ENCODE measurements at regions not wholly inside any gene's neighbourhood (a gene's known extent, or its start where the extent isn't known, plus 50 kb on each side); places are given as distances from the start of the nearest gene placed in this dataset.

GRCh38 chr3:176375519-176375918, 821.8 kb downstream of the TBL1XR1 start:
- TF ChIP-seq POLR2AphosphoS5 (IDR thresholded peaks at IDR 0.05; ENCODE audit: borderline replicate concordance, low read depth, low read length) = no peak
- no peak for TF ChIP-seq EZH2 (IDR thresholded peaks at IDR 0.05)
- no peak for TF ChIP-seq FOXP2 (optimal IDR thresholded peaks at IDR 0.05; ENCODE audit: control extremely low read depth, extremely low read length, insufficient read depth)

DNA sequence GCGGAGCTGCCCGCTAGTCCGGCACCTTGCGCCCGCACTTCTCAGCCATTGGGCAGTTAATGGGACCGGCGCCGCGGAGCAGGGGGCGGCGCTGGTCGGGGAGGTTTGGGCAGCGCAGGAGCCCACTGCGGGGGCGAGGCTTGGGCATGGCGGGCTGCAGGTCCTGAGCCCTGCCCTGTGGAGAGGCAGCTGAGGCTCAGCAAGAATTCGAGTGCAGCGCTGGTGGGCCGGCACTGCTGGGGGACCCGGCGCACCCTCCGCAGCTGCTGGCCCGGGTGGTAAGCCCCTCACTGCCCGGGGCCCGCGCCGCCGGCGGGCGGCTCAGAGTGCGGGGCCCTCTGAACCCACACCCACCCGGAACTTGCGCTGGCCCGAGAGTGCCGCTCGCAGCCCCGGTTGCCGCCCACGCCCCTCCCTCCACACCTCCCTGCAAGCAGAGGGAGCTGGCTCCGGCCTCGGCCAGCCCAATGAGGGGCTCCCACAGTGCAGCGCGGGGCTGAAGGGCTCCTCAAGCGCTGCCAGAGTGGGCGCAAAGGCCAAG, 835.0 kb downstream of the TBL1XR1 start:
- Histone ChIP-seq H3K4me3 (no peak overlapping the region), H3K9me3 (ENCODE audit: low read depth, low read length) (no peaks in the 10 kb centered on the region), H3K36me3 (ENCODE audit: insufficient read depth, low read length) (no peaks in the 10 kb centered on the region), H3K9ac (ENCODE audit: insufficient read length) (no peak overlapping the region), H3K27ac (no peak overlapping the region)
- no peak for DNase-seq (ENCODE audit: low read depth, low spot score)
- no peak for TF ChIP-seq EZH2 (IDR thresholded peaks at IDR 0.05)
- no peak for TF ChIP-seq FOXP2 (optimal IDR thresholded peaks at IDR 0.05; ENCODE audit: control extremely low read depth, extremely low read length, insufficient read depth)
- no peak for TF ChIP-seq POLR2AphosphoS5 (IDR thresholded peaks at IDR 0.05; ENCODE audit: borderline replicate concordance, low read depth, low read length)

More at GRCh38 chr3:176375519-176375918, 821.8 kb downstream of the TBL1XR1 start:
- H3K4me3 ChIP-seq = no peak overlapping the region
- no peak for DNase-seq (ENCODE audit: low read depth, low spot score)
- no peaks in the 10 kb centered on the region; the same call in 1 of the 2 replicates for H3K9me3 ChIP-seq (ENCODE audit: low read depth, low read length)
- no peaks in the 10 kb centered on the region for H3K36me3 ChIP-seq (ENCODE audit: insufficient read depth, low read length)
- H3K9ac ChIP-seq (ENCODE audit: insufficient read length) = no peak overlapping the region
- no peak overlapping the region for H3K27ac ChIP-seq

- Histone ChIP-seq H3K9me3 (ENCODE audit: low read depth, low read length) (no peaks in the 10 kb centered on the region), H3K27ac (no peak overlapping the region), H3K36me3 (ENCODE audit: insufficient read depth, low read length) (no peaks in the 10 kb centered on the region), H3K9ac (ENCODE audit: insufficient read length) (no peak overlapping the region), H3K4me3 (no peak overlapping the region)
- TF ChIP-seq EZH2 (IDR thresholded peaks at IDR 0.05) (no peak), FOXP2 (optimal IDR thresholded peaks at IDR 0.05; ENCODE audit: control extremely low read depth, extremely low read length, insufficient read depth) (no peak), POLR2AphosphoS5 (IDR thresholded peaks at IDR 0.05; ENCODE audit: borderline replicate concordance, low read depth, low read length) (no peak)
- DNase-seq (ENCODE audit: low read depth, low spot score) = no peak
These were observed 838.1 kb downstream of the TBL1XR1 start for GRCh38 chr3:176359211-176359610.

DNA sequence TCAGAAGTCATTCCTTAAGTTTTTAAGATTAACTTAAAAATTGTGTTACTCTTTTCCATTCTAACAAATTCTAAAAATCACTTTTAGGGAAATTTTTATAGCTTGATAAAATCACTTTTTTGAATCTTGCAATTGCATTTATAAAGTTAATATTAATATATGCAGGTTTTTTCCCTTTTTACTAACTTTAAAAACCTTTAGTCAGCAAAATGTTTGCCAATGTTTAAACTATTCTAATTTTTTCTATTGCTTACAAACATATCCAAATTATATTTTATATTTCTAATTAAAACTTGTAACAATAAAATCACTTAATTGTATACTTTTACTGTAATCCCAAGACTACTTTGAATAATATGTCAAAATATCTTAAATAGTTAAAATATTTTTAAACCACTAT, 839.4 kb downstream of the TBL1XR1 start:
- no peak for TF ChIP-seq EZH2 (IDR thresholded peaks at IDR 0.05)
- TF ChIP-seq POLR2AphosphoS5 (IDR thresholded peaks at IDR 0.05; ENCODE audit: borderline replicate concordance, low read depth, low read length) = no peak
- TF ChIP-seq FOXP2 (optimal IDR thresholded peaks at IDR 0.05; ENCODE audit: control extremely low read depth, extremely low read length, insufficient read depth) = no peak
- no peak overlapping the region for H3K4me3 ChIP-seq
- no peaks in the 10 kb centered on the region for H3K9me3 ChIP-seq (ENCODE audit: low read depth, low read length)
- no peaks in the 10 kb centered on the region for H3K36me3 ChIP-seq (ENCODE audit: insufficient read depth, low read length)
- no peak for DNase-seq (ENCODE audit: low read depth, low spot score)
- H3K27ac ChIP-seq = no peak overlapping the region
- no peak overlapping the region for H3K9ac ChIP-seq (ENCODE audit: insufficient read length)

- Histone ChIP-seq H3K36me3 (ENCODE audit: insufficient read depth, low read length) (no peaks in the 10 kb centered on the region), H3K4me3 (no peak overlapping the region), H3K27ac (no peak overlapping the region), H3K9me3 (ENCODE audit: low read depth, low read length) (no peaks in the 10 kb centered on the region), H3K9ac (ENCODE audit: insufficient read length) (no peak overlapping the region)
- no peak for DNase-seq (ENCODE audit: low read depth, low spot score)
- TF ChIP-seq FOXP2 (optimal IDR thresholded peaks at IDR 0.05; ENCODE audit: control extremely low read depth, extremely low read length, insufficient read depth) (no peak), POLR2AphosphoS5 (IDR thresholded peaks at IDR 0.05; ENCODE audit: borderline replicate concordance, low read depth, low read length) (no peak), EZH2 (IDR thresholded peaks at IDR 0.05) (no peak)
These were observed 842.4 kb downstream of the TBL1XR1 start for GRCh38 chr3:176354843-176355242.

- no peaks in the 10 kb centered on the region for H3K36me3 ChIP-seq (ENCODE audit: insufficient read depth, low read length)
- peak overlapping the region; percentile 53; the same call in 1 of the 2 replicates for H3K27ac ChIP-seq
- TF ChIP-seq EZH2 (IDR thresholded peaks at IDR 0.05) = no peak
- no peaks in the 10 kb centered on the region for H3K9me3 ChIP-seq (ENCODE audit: low read depth, low read length)
- H3K9ac ChIP-seq (ENCODE audit: insufficient read length) = no peak overlapping the region
- H3K4me3 ChIP-seq = no peak overlapping the region
- DNase-seq (ENCODE audit: low read depth, low spot score) = no peak
These were observed 844.5 kb downstream of the TBL1XR1 start for GRCh38 chr3:176352716-176353334.

GRCh38 chr3:176351408-176351807, 845.9 kb downstream of the TBL1XR1 start:
- Histone ChIP-seq H3K27ac (no peak overlapping the region), H3K9ac (ENCODE audit: insufficient read length) (no peak overlapping the region), H3K36me3 (ENCODE audit: insufficient read depth, low read length) (no peaks in the 10 kb centered on the region), H3K9me3 (ENCODE audit: low read depth, low read length) (no peaks in the 10 kb centered on the region), H3K4me3 (no peak overlapping the region)
- TF ChIP-seq EZH2 (IDR thresholded peaks at IDR 0.05) (no peak), FOXP2 (optimal IDR thresholded peaks at IDR 0.05; ENCODE audit: control extremely low read depth, extremely low read length, insufficient read depth) (no peak), POLR2AphosphoS5 (IDR thresholded peaks at IDR 0.05; ENCODE audit: borderline replicate concordance, low read depth, low read length) (no peak)
- no peak for DNase-seq (ENCODE audit: low read depth, low spot score)

- Histone ChIP-seq H3K9ac (ENCODE audit: insufficient read length) (no peak overlapping the region), H3K9me3 (ENCODE audit: low read depth, low read length) (no peaks in the 10 kb centered on the region), H3K36me3 (ENCODE audit: insufficient read depth, low read length) (no peaks in the 10 kb centered on the region), H3K27ac (no peak overlapping the region), H3K4me3 (no peak overlapping the region)
- no peak for TF ChIP-seq POLR2AphosphoS5 (IDR thresholded peaks at IDR 0.05; ENCODE audit: borderline replicate concordance, low read depth, low read length)
- no peak for TF ChIP-seq FOXP2 (optimal IDR thresholded peaks at IDR 0.05; ENCODE audit: control extremely low read depth, extremely low read length, insufficient read depth)
- TF ChIP-seq EZH2 (IDR thresholded peaks at IDR 0.05) = no peak
- DNase-seq (ENCODE audit: low read depth, low spot score) = no peak
These were observed 847.6 kb downstream of the TBL1XR1 start for GRCh38 chr3:176349706-176350105.
